H1 (cell line): ENCODE measurements at regions not wholly inside any gene's neighbourhood (a gene's known extent, or its start where the extent isn't known, plus 50 kb on each side); places are given as distances from the start of the nearest gene placed in this dataset.

ENCODE experiments used
- CTCF ChIA-PET: fragments of 300-600 bp; sonication (Branson Sonifier 250); formaldehyde crosslinking; loops from one replicate; lab custom pipeline; 2021; ENCODE audit not compliant: partially characterized antibody; lab: Charles Lee
- POLR2A ChIA-PET: fragments of 300-600 bp; sonication (Branson Sonifier 250); formaldehyde crosslinking; loops from one replicate; lab custom pipeline; 2021; ENCODE audit warnings: inconsistent platforms; ENCODE audit not compliant: partially characterized antibody; lab: Charles Lee
- DNase-seq, 2 experiments: peaks; one replicate each; pipeline versions ENCODE4 v3.0.0 to v3.0.0-alpha.2; 2010 to 2022; ENCODE audit warnings: low spot score in 2 of 2, low read depth in 1 of 2, mixed read lengths in 1 of 2
- FAIRE-seq: peaks from 2 replicates; lab custom pipeline; 2011; peaks lifted over from hg19 to GRCh38; lab: Jason Lieb, UNC
- H2AFZ ChIP-seq: 2 replicates; pipeline ENCODE4 v1.8.1; 2012; ENCODE audit warnings: low read length, inconsistent platforms
- H2AK5ac ChIP-seq: 2 replicates; pipeline ENCODE4 v1.6.1; 2013; ENCODE audit warnings: low read depth, low read length
- H2BK120ac ChIP-seq: replicated peaks from 2 replicates; pipeline ENCODE3; 2013; ENCODE audit warnings: low read depth, low read length, inconsistent platforms
- H2BK12ac ChIP-seq: 2 replicates; pipeline ENCODE4 v1.6.1; 2013; ENCODE audit warnings: low read depth, low read length
- H2BK15ac ChIP-seq: 2 replicates; pipeline ENCODE4 v1.6.1; 2013; ENCODE audit warnings: low read length
- H2BK20ac ChIP-seq: 2 replicates; pipeline ENCODE4 v1.6.1; 2013; ENCODE audit warnings: low read length
- H2BK5ac ChIP-seq: 2 replicates; pipeline ENCODE4 v1.6.1; 2013; ENCODE audit warnings: low read depth, low read length
- H3K14ac ChIP-seq: 2 replicates; pipeline ENCODE4 v1.6.1; 2013; ENCODE audit warnings: inconsistent platforms; ENCODE audit not compliant: insufficient read length
- H3K18ac ChIP-seq: 2 replicates; pipeline ENCODE4 v1.6.1; 2013; ENCODE audit warnings: low read length; ENCODE audit errors: extremely low read depth
- H3K23ac ChIP-seq: 2 replicates; pipeline ENCODE4 v1.6.1; 2013; ENCODE audit warnings: inconsistent platforms; ENCODE audit not compliant: insufficient read length
- H3K23me2 ChIP-seq: 2 replicates; pipeline ENCODE4 v1.6.1; 2013; ENCODE audit warnings: low read depth, low read length
- H3K27ac ChIP-seq: 2 replicates; pipeline ENCODE4 v1.6.1; 2011; ENCODE audit warnings: low read depth, low read length, inconsistent platforms
- H3K27me3 ChIP-seq, 4 experiments: replicated peaks in 1 of 4; 1 replicate in 1 of 4; 2 replicates in 3 of 4; pipeline versions ENCODE4 v1.6.1 to v1.8.1; 2011 to 2013; ENCODE audit warnings: low read length in 3 of 4, mild to moderate bottlenecking in 3 of 4, inconsistent platforms in 2 of 4, mixed read lengths in 2 of 4, moderate library complexity in 1 of 4; ENCODE audit not compliant: control insufficient read depth in 3 of 4, insufficient read depth in 3 of 4; ENCODE audit errors: extremely low read depth in 1 of 4
- H3K36me3 ChIP-seq, 4 experiments: 2 replicates each; pipeline versions ENCODE4 v1.6.1 to v1.8.1; 2011 to 2013; ENCODE audit warnings: mild to moderate bottlenecking in 4 of 4, low read length in 3 of 4, moderate library complexity in 2 of 4, control low read depth in 1 of 4, inconsistent platforms in 1 of 4; ENCODE audit not compliant: insufficient read depth in 4 of 4, control insufficient read depth in 2 of 4
- H3K4ac ChIP-seq: replicated peaks from 2 replicates; pipeline ENCODE3; 2013; ENCODE audit warnings: low read length, low read depth, mixed read lengths, inconsistent platforms; ENCODE audit not compliant: insufficient read length
- H3K4me1 ChIP-seq, 4 experiments: replicated peaks in 1 of 4; 1 replicate in 1 of 4; 2 replicates in 3 of 4; pipeline versions ENCODE4 v1.6.1 to v1.8.1; 2011 to 2013; ENCODE audit warnings: low read length in 3 of 4, inconsistent platforms in 2 of 4, mixed read lengths in 1 of 4; ENCODE audit not compliant: insufficient read depth in 4 of 4, control insufficient read depth in 3 of 4
- H3K4me2 ChIP-seq, 2 experiments: 2 replicates each; pipeline versions ENCODE4 v1.6.1 to v1.8.1; 2011 to 2013; ENCODE audit warnings: low read depth in 2 of 2, low read length in 2 of 2, control low read depth in 1 of 2, inconsistent platforms in 1 of 2, mild to moderate bottlenecking in 1 of 2; ENCODE audit not compliant: insufficient read depth in 1 of 2
- H3K4me3 ChIP-seq, 4 experiments: fragments of 200-600, 300-600 bp in 1 of 4; sonication (generic), shearing (Covaris generic), sonication (Bioruptor Twin) in 1 of 4; 2 replicates each; pipeline versions ENCODE4 v1.5.1 to v1.8.1; 2011 to 2016; ENCODE audit warnings: low read length in 4 of 4, low read depth in 3 of 4, control low read depth in 2 of 4, inconsistent platforms in 2 of 4, mild to moderate bottlenecking in 2 of 4, mixed read lengths in 1 of 4, moderate library complexity in 1 of 4; ENCODE audit not compliant: insufficient read depth in 2 of 4; ENCODE audit errors: extremely low read depth in 1 of 4
- H3K56ac ChIP-seq: replicated peaks from 2 replicates; pipeline ENCODE3; 2013; ENCODE audit warnings: low read depth, mild to moderate bottlenecking, mixed read lengths, low read length, inconsistent platforms; ENCODE audit not compliant: insufficient read length
- H3K79me1 ChIP-seq: 2 replicates; pipeline ENCODE4 v1.6.1; 2013; ENCODE audit warnings: low read depth, low read length, control low read depth
- H3K79me2 ChIP-seq, 2 experiments: 2 replicates each; pipeline versions ENCODE4 v1.6.1 to v1.8.1; 2012 to 2013; ENCODE audit warnings: low read length in 2 of 2, mild to moderate bottlenecking in 2 of 2, inconsistent platforms in 1 of 2; ENCODE audit not compliant: insufficient read depth in 2 of 2, control insufficient read depth in 1 of 2
- H3K9ac ChIP-seq, 4 experiments: replicated peaks in 1 of 4; 1 replicate in 1 of 4; 2 replicates in 3 of 4; pipeline versions ENCODE4 v1.6.1 to v1.8.1; 2011 to 2013; ENCODE audit warnings: low read depth in 3 of 4, low read length in 3 of 4, control low read depth in 2 of 4, mild to moderate bottlenecking in 2 of 4, moderate library complexity in 2 of 4, inconsistent platforms in 1 of 4; ENCODE audit errors: extremely low read depth in 1 of 4
- H3K9me3 ChIP-seq, 2 experiments: 2 replicates each; pipeline versions ENCODE4 v1.6.1 to v1.8.1; 2012 to 2013; ENCODE audit warnings: mild to moderate bottlenecking in 2 of 2, moderate library complexity in 2 of 2, control low read depth in 1 of 2, inconsistent platforms in 1 of 2, low read depth in 1 of 2, low read length in 1 of 2, mixed read lengths in 1 of 2; ENCODE audit not compliant: insufficient read depth in 2 of 2
- H4K20me1 ChIP-seq, 2 experiments: replicated peaks in 1 of 2; 2 replicates each; pipeline versions ENCODE3 to v1.8.1; 2011 to 2013; ENCODE audit warnings: inconsistent platforms in 2 of 2, low read length in 2 of 2, mild to moderate bottlenecking in 1 of 2; ENCODE audit not compliant: insufficient read depth in 2 of 2, control insufficient read depth in 1 of 2
- H4K5ac ChIP-seq: 2 replicates; pipeline ENCODE4 v1.6.1; 2013; ENCODE audit warnings: low read length, low read depth, mixed read lengths, inconsistent platforms; ENCODE audit not compliant: insufficient read length
- H4K8ac ChIP-seq: 2 replicates; pipeline ENCODE4 v1.8.0; 2013; ENCODE audit warnings: mild to moderate bottlenecking, moderate library complexity, low read length, inconsistent platforms; ENCODE audit not compliant: insufficient read depth; ENCODE audit errors: extremely low read depth
- H4K91ac ChIP-seq: replicated peaks from 2 replicates; pipeline ENCODE3; 2013; ENCODE audit warnings: low read length, mixed read lengths, inconsistent platforms; ENCODE audit not compliant: insufficient read length
- CBX5 ChIP-seq: fragments of 300-800, 300-1000 bp; sonication (generic); IDR thresholded peaks from 2 replicates; pipeline ENCODE4 v1.7.1; 2016; ENCODE audit warnings: antibody characterized with exemption, low read length, low read depth
- JUND ChIP-seq: IDR thresholded peaks from 2 replicates; pipeline ENCODE4 v1.6.1; 2011; ENCODE audit warnings: mild to moderate bottlenecking, improper control_type of control experiment, low read length
- PHF8 ChIP-seq: fragments of 200-600 bp; sonication (generic); conservative IDR thresholded peaks from 2 replicates; pipeline ENCODE4 v1.7.1; 2012; ENCODE audit warnings: low read depth, mild to moderate bottlenecking, inconsistent platforms, low read length, moderate library complexity
- WGBS, 2 experiments: shearing (Covaris generic) in 1 of 2; methylation state at CpG; one replicate each; pipeline versions ENCODE4 v1.1.6 to v1.1.7; 2013 to 2015; ENCODE audit warnings: low lambda C conversion rate in 2 of 2, mixed read lengths in 2 of 2, inconsistent platforms in 1 of 2, low coverage in 1 of 2, missing lambda C conversion rate in 1 of 2; ENCODE audit not compliant: insufficient replicate concordance in 2 of 2, insufficient coverage in 1 of 2, insufficient read length in 1 of 2; ENCODE audit errors: extremely low coverage in 1 of 2, missing lambda C conversion rate in 1 of 2; 5-methylcytosine and 5-hydroxymethylcytosine counted together

DNA sequence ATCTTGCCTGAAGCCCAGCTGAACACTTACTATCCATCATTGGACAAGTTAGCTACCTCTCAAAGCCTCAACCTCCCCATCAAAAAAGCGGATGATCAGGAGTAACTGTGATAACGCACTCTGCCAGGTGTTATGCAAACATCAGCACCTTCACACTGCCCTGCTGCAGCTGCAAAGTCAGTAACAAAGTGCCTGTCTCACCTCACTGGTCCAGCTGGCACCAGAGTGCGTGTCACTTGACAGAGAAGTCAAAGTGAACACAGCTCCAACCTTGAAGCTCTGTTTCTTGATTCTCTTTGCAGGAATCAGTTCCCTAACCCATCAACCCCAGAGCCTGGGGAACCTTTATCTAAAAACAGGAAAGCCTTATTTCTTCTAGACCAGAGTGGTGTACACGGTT is 413.6 kb downstream of the CTTN start:
- Histone ChIP-seq H4K5ac (no peak overlapping the region), H3K4ac (no peak overlapping the region), H3K4me1 (peaks cover 0 to 6% (median 0%) of the 10 kb centered on the region in 4 experiments; a peak in 2 of 7 replicates), H3K36me3 (peaks cover 0 to under 1% (median 0%) of the 10 kb centered on the region in 4 experiments; a peak in 1 of 8 replicates), H3K27me3 (no peaks in the 10 kb centered on the region), H4K20me1 (peaks cover 3 to 8% of the 10 kb centered on the region in 2 experiments), H2BK120ac (no peak overlapping the region), H2AFZ (no peak overlapping the region), H3K18ac (no peak overlapping the region), H3K56ac (no peak overlapping the region), H2AK5ac (no peak overlapping the region), H3K9me3 (no peaks in the 10 kb centered on the region), H2BK5ac (no peak overlapping the region), H3K9ac (no peak overlapping the region), H2BK12ac (no peak overlapping the region), H3K23me2 (peaks cover 5% of the 10 kb centered on the region; the same call in 1 of the 2 replicates), H3K79me2 (no peaks in the 10 kb centered on the region), H3K4me2 (no peak overlapping the region), H3K79me1 (no peaks in the 10 kb centered on the region), H3K4me3 (no peak overlapping the region), H3K27ac (no peak overlapping the region), H2BK20ac (no peak overlapping the region), H3K23ac (no peak overlapping the region), H3K14ac (no peak overlapping the region), H4K8ac (no peak overlapping the region), H2BK15ac (no peak overlapping the region), H4K91ac (no peak overlapping the region)
- WGBS, 2 experiments: 93% methylated on average over 4 of the region's 4 CpGs; no CpG with 5 or more reads in 1 of the 2 experiments
- DNase-seq (no peak), FAIRE-seq (no peak)
- TF ChIP-seq CBX5 (no peak), JUND (no peak), PHF8 (no peak)
- POLR2A ChIA-PET: no interaction called here
- CTCF ChIA-PET: interaction anchor here (1.3 to 7.0 kb wide), 5 partner anchors 16 to 608 kb away, joined by 3 to 39 read pairs (median 5); no protein-coding TSS in a partner anchor
